ENCODE measurements at regions not wholly inside any gene's neighbourhood (a gene's known extent, or its start where the extent isn't known, plus 50 kb on each side); places are given as distances from the start of the nearest gene placed in this dataset.

DNA sequence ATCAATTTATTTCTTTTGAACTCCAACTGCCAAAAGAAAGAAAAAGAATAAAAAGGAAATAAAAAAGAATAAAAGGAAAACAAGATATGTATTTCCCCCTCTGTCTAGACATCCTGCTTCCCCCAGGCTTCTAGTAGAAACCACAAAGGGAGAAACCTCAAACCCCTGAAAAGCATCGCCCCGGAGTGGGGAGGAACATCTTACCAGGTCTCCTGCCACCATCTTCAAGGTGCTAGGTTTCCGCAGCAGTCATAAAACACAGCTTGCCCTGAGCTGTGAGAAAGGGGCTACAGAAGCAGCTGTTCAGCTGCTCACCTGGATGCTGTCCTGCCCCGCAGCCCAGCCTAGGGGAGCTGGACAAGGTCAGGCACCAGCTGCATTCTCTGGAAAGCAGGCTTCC, 487.7 kb downstream of the GADD45G start:
- no peak for TF ChIP-seq EZH2 (IDR thresholded peaks at IDR 0.05; ENCODE audit: borderline replicate concordance)
- TF ChIP-seq, protein P1, sequence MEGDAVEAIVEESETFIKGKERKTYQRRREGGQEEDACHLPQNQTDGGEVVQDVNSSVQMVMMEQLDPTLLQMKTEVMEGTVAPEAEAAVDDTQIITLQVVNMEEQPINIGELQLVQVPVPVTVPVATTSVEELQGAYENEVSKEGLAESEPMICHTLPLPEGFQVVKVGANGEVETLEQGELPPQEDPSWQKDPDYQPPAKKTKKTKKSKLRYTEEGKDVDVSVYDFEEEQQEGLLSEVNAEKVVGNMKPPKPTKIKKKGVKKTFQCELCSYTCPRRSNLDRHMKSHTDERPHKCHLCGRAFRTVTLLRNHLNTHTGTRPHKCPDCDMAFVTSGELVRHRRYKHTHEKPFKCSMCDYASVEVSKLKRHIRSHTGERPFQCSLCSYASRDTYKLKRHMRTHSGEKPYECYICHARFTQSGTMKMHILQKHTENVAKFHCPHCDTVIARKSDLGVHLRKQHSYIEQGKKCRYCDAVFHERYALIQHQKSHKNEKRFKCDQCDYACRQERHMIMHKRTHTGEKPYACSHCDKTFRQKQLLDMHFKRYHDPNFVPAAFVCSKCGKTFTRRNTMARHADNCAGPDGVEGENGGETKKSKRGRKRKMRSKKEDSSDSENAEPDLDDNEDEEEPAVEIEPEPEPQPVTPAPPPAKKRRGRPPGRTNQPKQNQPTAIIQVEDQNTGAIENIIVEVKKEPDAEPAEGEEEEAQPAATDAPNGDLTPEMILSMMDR (IDR thresholded peaks at IDR 0.05; ENCODE audit: poor library complexity): no peak

Measured in hepatocyte (in vitro differentiated cells).